ENCODE measurements at regions not wholly inside any gene's neighbourhood (a gene's known extent, or its start where the extent isn't known, plus 50 kb on each side); places are given as distances from the start of the nearest gene placed in this dataset.

DNA sequence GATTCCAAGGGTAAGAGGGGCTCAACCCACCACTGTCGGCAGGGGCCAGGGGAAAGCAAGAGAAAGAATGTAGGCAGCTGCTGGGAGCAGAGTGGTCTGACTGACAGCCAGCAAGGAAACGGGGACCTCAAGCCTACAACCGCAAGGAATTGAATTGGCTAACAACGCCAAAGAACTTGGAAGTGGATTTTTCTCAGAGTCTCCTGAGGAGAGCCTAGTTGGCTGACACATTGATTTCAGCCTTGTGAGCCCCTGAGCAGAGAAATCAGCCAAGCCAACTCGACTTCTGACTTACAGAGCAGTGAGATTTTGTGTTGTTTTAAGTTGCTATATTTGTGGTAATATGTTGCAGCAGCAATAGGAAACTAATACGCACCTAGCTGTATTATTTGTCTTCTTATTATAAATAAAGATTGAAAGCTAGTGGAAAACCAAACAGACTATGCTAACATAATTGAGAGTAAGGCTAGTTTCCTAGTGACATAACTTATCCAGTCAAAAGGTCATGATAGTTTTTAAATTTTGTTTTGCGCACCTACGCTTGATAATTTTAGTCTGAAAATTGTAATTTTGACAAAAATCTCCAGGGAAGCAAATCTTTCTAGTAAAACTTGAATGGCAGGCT, 145.8 kb upstream of the HCCS start:
- H3K4me3 ChIP-seq, result no peak overlapping the region
- no peak for DNase-seq (ENCODE audit: low spot score in 2 of 2)
- H3K27me3 ChIP-seq, result no peaks in the 10 kb centered on the region
- TF ChIP-seq, protein P1, sequence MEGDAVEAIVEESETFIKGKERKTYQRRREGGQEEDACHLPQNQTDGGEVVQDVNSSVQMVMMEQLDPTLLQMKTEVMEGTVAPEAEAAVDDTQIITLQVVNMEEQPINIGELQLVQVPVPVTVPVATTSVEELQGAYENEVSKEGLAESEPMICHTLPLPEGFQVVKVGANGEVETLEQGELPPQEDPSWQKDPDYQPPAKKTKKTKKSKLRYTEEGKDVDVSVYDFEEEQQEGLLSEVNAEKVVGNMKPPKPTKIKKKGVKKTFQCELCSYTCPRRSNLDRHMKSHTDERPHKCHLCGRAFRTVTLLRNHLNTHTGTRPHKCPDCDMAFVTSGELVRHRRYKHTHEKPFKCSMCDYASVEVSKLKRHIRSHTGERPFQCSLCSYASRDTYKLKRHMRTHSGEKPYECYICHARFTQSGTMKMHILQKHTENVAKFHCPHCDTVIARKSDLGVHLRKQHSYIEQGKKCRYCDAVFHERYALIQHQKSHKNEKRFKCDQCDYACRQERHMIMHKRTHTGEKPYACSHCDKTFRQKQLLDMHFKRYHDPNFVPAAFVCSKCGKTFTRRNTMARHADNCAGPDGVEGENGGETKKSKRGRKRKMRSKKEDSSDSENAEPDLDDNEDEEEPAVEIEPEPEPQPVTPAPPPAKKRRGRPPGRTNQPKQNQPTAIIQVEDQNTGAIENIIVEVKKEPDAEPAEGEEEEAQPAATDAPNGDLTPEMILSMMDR (IDR thresholded peaks at IDR 0.05), result no peak
- no peak for TF ChIP-seq EP300 (IDR thresholded peaks at IDR 0.05)
- no peak for TF ChIP-seq POLR2A (IDR thresholded peaks at IDR 0.05)
- no peaks in the 10 kb centered on the region for H3K36me3 ChIP-seq
- no peaks in the 10 kb centered on the region for H3K9me3 ChIP-seq
- H3K4me1 ChIP-seq, result no peaks in the 10 kb centered on the region
- H3K27ac ChIP-seq, result no peak overlapping the region
- WGBS, 2 donors, result 75 to 86% methylated on average over 8 of the region's 8 CpGs

DNA sequence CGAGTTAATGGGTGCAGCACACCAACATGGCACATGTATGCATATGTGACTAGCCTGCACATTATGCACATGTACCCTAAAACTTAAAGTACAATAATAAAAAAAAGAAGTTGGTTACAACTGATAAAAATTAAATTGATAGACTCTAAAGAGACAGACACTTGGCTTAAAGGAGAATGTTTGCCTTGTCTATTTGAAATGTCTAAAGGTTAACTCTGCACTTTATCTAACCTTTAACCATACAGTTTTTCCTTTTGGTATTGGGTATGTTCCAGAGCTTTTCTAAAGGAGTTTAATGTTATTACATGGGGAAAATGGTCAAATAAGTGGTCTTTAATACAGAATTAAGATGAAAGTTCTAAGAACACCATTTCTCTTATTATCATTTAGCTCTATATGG, 145.1 kb upstream of the HCCS start:
- Histone ChIP-seq H3K36me3 (no peaks in the 10 kb centered on the region), H3K27me3 (no peaks in the 10 kb centered on the region), H3K27ac (no peak overlapping the region), H3K9me3 (no peaks in the 10 kb centered on the region), H3K4me3 (no peak overlapping the region), H3K4me1 (no peaks in the 10 kb centered on the region)
- TF ChIP-seq EP300 (IDR thresholded peaks at IDR 0.05), result no peak
- TF ChIP-seq, protein P1 (IDR thresholded peaks at IDR 0.05), result no peak
- TF ChIP-seq POLR2A (IDR thresholded peaks at IDR 0.05), result no peak
- DNase-seq (ENCODE audit: low spot score in 2 of 2), result no peak
- WGBS, 2 donors, result 82 to 89% methylated on average over 1 of the region's 1 CpG

GRCh38 chrX:10971176-10971575, 140.0 kb upstream of the HCCS start:
- Histone ChIP-seq H3K4me3 (no peak overlapping the region), H3K27me3 (no peaks in the 10 kb centered on the region), H3K9me3 (no peaks in the 10 kb centered on the region), H3K27ac (no peak overlapping the region), H3K36me3 (no peaks in the 10 kb centered on the region), H3K4me1 (no peaks in the 10 kb centered on the region)
- 28 to 48% methylated on average over 1 of the region's 1 CpG for WGBS, 2 donors
- DNase-seq (ENCODE audit: low spot score in 2 of 2), result no peak
- no peak for TF ChIP-seq EP300 (IDR thresholded peaks at IDR 0.05)
- TF ChIP-seq POLR2A (IDR thresholded peaks at IDR 0.05), result no peak
- TF ChIP-seq, protein P1 (IDR thresholded peaks at IDR 0.05), result no peak

GRCh38 chrX:10971759-10972158, 139.4 kb upstream of the HCCS start:
- H3K27me3 ChIP-seq, result no peaks in the 10 kb centered on the region
- no peak for DNase-seq (ENCODE audit: low spot score in 2 of 2)
- no peaks in the 10 kb centered on the region for H3K4me1 ChIP-seq
- H3K36me3 ChIP-seq, result no peaks in the 10 kb centered on the region
- TF ChIP-seq POLR2A (IDR thresholded peaks at IDR 0.05) (no peak), EP300 (IDR thresholded peaks at IDR 0.05) (no peak)
- TF ChIP-seq, protein P1 (IDR thresholded peaks at IDR 0.05), result no peak
- no peak overlapping the region for H3K4me3 ChIP-seq
- H3K9me3 ChIP-seq, result no peaks in the 10 kb centered on the region
- no peak overlapping the region for H3K27ac ChIP-seq
- 60 to 63% methylated on average over 1 of the region's 1 CpG for WGBS, 2 donors

GRCh38 chrX:10972706-10973105, 138.4 kb upstream of the HCCS start:
- Histone ChIP-seq H3K4me3 (no peak overlapping the region), H3K27ac (no peak overlapping the region), H3K27me3 (no peaks in the 10 kb centered on the region), H3K36me3 (no peaks in the 10 kb centered on the region), H3K9me3 (no peaks in the 10 kb centered on the region), H3K4me1 (no peaks in the 10 kb centered on the region)
- no peak for TF ChIP-seq POLR2A (IDR thresholded peaks at IDR 0.05)
- no peak for TF ChIP-seq EP300 (IDR thresholded peaks at IDR 0.05)
- TF ChIP-seq, protein P1 (IDR thresholded peaks at IDR 0.05), result no peak
- DNase-seq (ENCODE audit: low spot score in 2 of 2), result no peak
- 46 to 49% methylated on average over 2 of the region's 2 CpGs for WGBS, 2 donors
